T-helper 1 cell treated with Interleukin-12 subunit alpha and Interleukin-12 subunit beta and Interleukin-4 antibody, amounts not matched to agents 30 ng/mL and 1 ng/mL, for 36 hours (primary cell): ENCODE measurements at regions not wholly inside any gene's neighbourhood (a gene's known extent, or its start where the extent isn't known, plus 50 kb on each side); places are given as distances from the start of the nearest gene placed in this dataset.

Experiments
- intact Hi-C: fragments of 100-400 bp; cut with micrococcal nuclease; formaldehyde crosslinking; loops from one replicate; pipeline ENCODE4 v1.15.1; 2024

DNA sequence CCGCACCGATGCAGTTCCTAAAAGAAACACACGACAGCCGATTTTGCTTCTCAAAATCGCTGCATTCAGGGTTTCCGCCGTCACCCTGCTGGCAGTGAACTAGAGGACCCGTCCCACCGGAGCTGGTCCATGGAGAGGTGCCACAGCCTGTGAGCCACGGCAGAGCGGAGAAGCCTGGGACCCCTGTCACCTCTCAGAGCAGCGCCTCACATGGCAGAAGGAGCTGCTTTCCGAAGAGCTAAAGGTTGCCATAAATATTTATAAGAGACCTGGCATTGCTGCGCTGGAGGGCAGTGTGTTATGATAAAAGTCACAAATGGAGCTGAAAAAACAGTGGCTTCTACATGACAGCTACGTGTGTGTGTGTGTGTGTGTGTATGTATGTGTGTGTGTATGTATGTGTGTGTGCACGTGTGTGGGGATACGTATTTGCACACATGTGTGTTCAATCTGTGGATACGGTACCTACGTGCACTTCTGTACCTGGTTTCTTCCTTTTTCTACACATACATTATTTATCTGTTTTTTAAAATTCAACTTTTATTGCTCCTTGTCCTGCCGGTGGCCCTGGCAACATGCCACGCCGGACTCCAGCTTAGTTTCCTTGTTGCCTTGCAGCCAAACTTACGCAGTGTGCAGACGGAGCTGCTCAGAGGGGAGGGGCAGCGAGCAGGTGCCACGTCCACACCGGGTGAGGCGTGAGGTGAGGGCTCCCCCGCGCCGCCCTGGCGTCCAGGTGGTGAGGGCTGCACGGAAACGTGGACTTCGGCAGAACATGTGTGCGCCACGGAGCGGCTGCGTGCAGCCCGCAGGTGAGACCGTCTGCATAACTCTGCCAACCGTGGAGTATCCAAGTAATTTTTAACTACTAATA lies 115.2 kb upstream of the PITRM1 start:
- intact Hi-C loops = no loop called here

DNA sequence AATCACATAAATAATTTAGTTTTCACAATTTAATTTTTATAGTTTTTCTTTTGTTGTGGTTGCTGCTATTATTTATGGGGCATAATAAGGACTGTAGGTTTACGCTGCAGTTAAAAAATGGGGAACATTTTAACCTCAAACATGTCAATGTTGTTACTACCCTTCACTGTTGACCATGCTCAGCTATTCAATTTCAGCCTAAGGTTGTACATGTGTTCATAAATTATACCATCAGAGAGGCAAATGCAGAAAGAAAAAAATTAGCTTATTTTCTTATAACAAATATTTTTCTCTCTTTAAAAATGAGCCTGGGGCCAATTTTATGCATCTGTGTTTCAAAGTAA lies 110.1 kb upstream of the PITRM1 start:
- intact Hi-C loops = no loop called here

DNA sequence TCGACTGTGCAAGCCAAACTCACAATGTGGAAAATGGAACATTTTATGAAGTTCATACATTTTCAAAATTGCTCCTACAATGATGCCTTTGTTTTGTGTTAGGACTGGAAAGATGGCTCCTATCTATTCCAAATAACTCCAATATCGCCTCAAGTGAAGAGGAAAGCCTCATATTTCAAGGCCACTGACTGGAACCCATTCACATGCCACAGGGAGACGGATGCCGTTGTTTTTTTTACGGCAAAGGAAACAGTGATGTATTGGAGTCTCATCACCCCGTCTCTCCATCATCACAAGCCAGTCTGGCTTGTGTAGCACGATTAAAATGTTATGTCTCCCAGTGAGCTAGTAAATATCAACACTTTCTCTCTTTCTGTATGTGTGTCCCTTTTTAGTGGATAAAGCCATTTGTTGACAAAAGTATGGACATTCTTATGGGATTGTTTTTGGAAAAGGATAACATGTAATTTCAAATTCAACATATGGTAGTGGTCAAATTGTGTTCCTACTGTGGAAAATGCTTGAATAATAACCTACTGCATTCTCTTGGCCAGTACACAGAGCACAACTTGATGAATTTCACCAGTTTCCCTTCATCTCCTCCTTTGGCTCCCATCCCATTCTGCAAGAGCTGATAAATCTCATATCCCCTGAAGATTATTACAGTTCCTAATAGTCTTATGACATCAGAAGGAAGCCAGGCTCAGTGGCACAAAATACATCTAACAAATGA lies 109.5 kb upstream of the PITRM1 start:
- intact Hi-C loops = no loop called here

DNA sequence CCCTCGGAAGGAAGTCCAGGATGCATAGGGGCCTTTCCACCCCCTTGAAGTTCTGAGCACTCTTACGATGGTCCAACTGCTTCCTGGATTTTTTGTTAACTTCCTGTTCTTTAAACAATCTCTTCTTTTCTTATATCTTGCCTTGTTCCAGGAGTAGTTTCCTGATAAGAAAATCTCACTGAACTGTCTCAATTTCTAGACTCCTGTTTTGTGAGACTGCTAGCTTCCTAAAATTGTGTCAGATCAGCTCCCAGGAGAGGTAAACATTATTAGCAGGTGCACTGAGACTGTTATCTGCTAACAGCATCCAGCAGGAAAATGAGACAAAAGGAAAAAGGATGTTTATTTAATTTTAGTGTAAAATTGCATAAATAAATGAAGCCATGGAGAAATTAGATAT lies 106.2 kb upstream of the PITRM1 start:
- intact Hi-C loops = no loop called here

DNA sequence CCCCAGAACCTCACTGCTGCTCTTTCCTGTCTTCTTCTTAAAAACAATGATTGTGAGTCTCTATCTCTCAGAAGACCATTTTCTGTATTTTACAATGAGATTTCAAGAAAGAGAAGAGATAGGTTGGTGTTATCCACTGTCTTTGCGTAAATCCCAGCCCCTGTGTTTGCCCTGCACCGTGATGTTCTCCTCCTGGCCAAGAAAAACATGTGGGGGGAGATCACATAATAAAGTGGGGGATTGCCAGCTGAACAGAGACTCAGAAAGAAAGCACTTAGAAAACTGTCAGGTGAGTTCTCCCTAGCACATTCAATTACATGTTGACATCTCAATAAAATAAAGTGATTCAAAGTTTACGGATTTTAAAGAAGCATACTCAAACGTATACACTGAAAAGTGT lies 105.0 kb upstream of the PITRM1 start:
- intact Hi-C loops = no loop called here

DNA sequence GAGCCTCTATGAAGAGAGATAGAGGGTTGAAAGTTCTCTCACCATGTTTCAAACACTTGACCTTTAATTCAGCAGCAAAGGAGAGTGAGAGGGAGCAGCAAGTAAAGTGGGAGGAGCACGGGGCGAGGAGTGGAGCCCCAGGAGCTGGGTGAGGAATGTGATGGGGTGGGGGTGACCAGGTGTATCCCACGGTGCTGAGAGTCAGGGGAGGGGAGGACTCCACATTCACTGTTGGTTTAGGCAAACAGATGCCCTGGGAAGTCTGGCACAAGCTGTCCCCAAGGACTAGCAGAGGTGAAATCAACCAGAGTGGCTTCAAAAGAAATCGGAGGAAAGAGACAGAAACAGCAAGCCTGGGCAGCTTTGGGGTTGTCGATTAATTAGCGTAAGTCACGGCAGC lies 101.8 kb upstream of the PITRM1 start:
- intact Hi-C loops = no loop called here

DNA sequence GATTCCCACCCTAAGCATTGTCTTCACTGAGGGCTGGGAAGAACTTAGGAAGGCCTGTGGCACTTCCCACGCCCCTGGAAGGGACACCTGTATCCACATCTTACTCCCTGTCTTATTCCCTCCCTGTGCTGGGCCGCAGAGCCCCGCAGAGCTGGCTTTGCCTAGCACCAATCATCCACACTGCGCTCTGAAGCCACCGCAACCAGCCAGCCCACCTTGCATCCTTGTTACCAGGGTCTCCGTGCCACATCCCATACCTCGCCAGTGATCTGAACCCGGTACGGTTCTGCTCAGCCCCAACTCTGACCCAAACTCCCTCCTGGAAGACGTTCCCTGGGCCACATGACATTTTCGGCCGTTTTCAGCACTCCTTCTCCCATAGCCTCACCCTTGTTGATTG lies 101.4 kb upstream of the PITRM1 start:
- intact Hi-C loops = no loop called here

DNA sequence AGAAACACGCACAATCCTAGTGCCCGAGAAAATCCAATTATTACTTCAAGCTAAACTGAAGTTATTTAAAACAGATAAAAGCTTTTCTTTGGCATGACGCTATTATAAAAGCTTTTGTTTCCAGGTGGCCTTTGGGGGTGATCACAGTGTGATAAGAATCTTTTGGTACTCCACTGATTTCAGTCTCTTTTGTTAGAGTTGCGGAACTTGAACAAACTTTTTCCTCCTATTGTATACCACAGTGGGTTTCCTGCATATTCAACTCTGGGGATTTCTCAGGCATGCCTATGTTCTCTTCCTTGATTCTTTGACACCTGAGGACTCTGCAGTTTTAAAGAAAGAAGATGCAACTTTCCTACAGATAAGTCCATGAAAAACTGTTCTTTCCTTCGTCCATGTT lies 99.7 kb upstream of the PITRM1 start:
- intact Hi-C loops = no loop called here

DNA sequence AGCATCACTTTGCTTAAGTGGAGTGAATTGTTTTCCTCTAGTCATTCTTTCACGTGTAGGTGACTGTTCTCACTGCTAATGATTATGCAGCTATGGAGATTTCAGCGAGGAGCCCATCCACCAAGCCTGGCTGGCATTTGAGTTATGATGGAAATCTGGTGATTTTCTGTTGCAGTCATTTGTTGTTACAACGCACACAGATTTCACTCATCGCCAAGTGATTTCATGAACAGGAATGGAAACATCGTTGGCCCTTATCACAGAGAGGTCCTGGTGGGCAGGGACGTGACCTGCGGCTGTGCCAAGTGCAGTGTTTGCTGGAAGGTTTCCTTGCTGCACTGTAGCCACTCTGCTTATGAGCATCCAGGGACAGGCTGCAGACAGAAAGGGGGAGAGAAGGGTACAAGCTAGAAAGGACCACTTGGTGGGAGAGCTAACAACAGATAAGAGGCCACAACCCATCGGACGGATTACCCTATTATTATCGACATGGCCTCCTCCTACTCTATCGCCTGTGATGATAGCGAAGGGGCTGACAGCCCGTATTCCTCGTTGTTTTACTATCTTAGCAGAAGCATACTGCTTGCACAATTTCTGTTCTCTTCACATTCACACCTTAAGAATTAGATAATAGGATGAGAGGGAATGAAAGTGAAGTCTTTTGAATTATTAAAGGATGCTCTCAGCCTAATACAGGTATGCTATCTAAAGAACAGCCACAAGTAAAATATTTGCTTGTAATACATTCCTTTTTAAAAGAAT lies 99.0 kb upstream of the PITRM1 start:
- intact Hi-C loops = no loop called here

DNA sequence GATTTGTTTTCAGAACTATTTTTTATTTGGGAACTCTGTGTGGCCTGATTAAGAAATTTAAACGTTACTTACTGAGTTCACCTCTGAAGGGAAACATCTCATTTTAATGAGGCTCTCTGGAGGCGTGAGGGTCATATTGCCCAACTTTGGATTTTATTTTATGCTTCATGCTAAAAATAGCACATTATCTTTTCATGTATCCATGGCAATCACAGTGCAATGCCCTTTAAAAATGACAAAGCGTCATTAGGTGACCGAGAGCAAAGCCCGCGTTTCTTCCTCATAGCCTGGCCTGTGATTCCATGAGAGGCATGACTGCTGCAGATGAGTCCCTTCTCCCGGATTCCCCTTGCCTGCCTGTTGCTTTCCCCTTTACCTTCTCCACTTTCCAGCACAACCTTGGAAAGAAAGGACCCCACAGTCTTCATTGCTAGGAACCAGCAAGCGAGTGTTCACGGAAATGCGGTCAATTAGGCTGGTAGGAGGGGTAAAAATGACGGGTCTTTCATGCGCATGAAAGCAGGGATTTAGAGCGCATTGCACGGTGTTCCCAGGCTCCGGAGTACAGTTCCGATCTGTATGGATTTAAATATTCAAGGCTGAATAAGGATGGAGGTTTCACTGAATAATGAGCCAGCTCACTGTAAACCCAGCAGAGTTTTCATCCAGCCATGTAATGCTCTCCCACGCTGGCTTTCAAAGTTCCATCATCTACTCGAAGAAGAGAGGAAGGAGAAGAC lies 98.2 kb upstream of the PITRM1 start:
- intact Hi-C loops = no loop called here

DNA sequence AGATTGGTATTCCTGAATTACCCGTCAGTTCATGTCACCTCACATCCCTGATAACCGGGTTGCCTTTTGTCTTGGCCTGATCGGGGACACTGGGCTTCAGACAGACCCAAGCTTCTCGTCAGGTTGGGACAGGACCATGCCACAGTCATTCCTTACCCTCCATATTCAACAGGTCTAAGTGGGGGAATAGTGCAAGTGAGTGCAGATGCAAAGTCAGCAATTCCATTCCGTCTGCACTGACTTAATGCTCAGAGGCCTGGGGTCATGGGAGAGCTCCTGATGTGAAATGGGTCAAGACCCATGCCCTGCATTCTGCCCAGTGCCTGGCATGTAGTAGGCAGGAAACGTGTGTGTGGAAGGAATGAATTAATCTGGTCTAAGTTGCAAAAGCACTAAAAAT lies 95.4 kb upstream of the PITRM1 start:
- intact Hi-C loops = no loop called here

DNA sequence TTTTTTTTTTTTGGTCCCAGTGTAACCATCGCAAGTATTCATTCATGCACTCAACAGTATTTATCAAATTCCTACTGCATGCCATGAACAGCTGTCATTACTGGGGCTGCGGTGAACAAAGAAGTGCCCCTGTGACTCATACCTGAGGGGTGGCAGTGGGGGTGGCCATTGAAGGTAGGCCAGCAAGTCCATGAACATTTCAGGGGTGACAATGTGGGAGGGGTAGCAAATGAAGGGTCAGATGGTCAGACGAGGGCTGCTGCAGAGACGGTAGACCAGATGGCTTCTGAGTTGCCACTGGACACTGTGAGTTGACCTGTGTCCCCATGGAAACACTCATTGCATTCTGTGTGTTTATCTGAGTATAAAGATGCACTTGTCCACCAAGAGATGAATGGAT lies 92.5 kb upstream of the PITRM1 start:
- intact Hi-C loops = no loop called here

DNA sequence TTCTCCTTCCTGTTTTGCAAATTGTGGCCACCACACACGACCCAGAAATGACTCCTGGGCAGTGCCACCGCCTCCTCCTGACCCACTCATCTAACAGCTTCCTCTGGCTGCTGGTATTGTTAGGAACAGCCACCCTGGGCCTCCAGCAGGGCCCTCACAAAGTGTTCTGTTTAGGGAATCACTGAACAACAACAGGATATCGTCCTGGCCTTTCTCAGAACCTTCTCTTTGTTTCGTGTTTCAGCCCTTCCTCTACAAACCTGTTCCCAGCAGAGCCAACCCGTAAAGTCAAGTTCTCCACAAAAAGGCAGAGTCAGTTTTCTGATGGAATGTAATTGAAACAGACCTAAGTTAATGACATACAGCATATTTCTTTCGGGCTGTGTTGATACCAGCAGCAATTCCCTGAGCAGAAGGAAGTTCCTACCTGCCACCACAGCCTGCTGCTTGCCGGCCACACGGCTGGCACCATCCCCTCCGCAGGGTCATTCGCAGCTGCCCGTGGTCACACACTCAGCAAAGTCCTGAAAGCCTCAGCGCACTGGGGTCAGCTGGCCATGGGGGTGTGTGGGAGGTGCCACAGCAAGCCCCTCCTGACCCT lies 91.7 kb upstream of the PITRM1 start:
- intact Hi-C loops = loop anchor here (5.0 kb wide), 1 partner anchor 163 kb away; no protein-coding TSS in a partner anchor

DNA sequence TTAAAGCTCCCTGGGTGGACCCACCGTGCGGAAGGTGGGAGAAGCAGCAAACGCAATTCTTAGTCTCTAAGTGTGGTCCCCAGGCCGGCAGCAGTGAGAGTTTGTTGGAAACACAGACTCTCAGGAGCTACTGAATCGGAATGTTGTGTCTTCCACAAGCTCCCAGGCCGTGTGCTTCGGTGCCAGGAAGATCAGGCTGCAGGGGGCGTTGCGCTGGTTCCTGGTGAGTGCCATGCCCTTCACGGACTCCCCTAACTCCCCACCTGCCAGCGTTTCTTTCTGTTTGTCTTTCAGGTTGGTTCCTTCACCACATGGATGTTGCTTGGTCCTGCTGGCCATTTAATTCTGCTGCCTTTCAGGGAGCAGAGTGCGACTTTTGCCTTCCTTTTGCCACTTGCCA lies 91.2 kb upstream of the PITRM1 start:
- intact Hi-C loops = loop anchor here (5.0 kb wide), 1 partner anchor 164 kb away; no protein-coding TSS in a partner anchor

DNA sequence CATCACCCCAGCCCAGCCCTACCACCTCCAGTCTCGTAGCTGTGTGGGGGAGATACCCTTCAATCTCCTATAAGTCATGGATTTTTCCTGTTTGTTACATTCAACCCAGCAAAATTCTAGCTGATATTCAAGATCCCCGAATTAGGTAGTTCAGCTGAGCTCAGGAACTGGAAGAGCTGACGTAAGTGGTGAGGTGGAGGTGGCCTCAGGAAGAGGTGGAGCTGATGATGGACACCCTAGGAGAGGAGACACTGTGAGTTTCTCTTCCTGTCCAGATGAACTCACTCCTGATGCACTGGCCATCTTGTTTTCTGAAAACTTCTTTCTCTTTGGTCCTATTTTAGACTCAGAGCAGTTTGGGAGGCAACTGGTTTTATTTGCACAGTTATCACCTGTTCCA lies 90.5 kb upstream of the PITRM1 start:
- intact Hi-C loops = loop anchor here (5.0 kb wide), 1 partner anchor 164 kb away; no protein-coding TSS in a partner anchor

DNA sequence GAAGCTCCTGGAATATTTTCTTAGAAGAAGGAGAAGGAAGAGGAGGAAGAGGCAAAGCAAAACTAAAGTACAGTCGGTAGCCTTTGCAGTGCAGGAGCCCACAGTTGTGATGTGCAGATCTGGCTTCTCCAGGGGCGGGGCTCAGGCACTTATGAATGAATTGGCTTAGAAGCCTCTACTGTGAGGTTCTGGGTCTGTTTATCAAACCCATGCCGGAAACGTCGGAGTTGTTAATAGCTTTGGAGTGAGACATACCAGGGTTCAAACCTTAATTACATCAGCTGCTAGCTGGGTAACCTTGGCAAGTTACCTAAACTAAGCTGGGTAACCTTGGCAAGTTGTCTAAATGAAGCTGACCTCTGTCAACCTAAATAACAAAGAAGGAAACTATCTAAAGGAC lies 89.3 kb upstream of the PITRM1 start:
- intact Hi-C loops = loop anchor here (5.0 kb wide), 1 partner anchor 165 kb away; no protein-coding TSS in a partner anchor

DNA sequence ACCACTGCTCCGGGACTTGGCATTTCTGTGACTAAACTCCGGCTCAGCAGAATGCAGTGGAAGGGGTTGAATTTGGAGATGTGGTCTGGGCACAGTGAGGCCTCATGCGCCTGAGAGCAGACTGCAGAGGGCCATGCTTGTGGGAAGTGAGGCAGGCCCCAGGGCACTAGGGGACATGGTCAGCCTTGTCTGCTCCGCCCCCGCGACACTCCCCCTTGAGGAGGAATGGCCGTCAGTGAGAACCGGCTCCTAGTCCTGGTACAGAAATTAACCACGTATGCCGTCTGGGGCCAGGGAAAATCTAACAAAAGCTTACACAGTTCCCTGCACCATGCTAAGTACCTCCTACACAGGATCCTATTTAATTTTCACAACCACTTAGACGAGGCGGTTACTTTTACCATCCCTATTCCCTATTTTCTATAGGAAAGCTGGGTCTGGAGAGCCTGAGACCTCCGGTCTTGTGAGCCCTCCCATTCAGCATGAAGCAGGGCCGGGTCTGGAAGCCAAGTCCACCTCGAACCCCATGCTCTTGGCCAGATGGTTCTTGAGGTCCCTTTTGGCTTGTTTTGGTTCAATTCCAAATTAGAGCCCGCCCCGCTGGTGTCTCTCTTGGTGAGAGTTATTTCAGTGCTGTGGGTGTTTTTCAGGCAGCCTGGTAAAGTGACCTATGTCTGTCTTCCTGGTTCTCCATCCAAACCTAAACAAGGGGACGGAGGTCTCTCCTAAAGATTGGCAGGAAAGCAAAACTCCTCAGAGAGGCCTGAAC lies 87.7 kb upstream of the PITRM1 start:
- intact Hi-C loops = loop anchor here (5.0 kb wide), 1 partner anchor 167 kb away; no protein-coding TSS in a partner anchor

DNA sequence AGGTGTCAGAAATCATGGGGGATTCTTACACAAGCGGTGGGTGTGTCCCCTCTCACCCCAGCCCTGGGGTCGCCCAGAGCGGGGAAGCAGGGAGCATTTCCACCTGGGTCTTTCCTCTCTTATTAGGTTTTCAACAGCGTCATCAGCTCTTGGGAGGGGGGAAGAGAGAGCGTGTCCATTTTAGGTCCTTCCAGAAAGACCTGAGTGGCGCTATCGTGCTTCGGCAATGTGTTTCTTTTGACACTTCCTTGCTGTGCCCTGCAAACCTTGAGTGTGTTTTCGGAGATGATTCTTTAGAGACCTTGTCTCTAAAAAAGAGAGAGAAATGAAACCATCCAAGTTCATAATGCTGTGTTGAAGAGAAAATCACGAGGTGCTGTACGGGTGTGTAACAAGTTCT lies 86.9 kb upstream of the PITRM1 start:
- intact Hi-C loops = no loop called here

DNA sequence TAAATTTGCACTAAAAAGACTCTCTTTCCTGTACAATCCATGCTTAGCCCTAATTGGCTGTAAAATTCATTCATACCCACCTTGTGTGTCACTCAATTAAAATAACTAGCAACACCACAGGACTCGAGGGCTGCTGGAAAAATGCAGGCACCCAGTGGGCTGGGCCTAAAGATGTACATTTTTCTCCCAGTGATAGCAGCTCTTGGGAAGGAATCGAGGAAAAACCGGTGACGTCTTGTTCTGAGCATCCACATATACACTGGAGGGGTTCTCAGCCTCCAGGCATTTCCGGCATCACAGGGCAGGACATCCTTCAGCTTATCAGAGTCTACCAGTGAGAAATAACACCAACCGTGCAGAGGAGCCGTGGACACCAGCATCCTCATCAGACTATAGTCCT lies 85.8 kb upstream of the PITRM1 start:
- intact Hi-C loops = no loop called here

DNA sequence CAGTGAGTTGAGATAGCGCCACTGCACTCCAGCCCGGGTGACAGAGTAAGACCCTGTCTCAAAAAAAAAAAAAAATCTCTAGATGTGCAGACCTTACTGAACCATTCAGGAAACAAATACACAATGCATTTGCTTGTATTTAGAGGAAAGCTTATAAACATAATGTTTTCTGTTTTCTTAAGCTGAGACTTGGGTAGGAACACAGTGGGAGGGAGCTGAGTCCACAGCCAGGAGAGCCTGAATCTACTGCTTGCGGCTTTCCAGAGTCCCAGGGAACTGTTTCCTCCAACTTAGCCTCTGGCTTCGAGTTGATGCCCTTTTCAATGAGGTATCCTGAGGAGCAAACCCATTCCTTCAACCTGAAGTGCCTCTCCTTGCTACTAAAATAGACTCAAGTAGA lies 83.0 kb upstream of the PITRM1 start:
- intact Hi-C loops = no loop called here
